WERI-Rb-1 (cell line): ENCODE measurements at regions not wholly inside any gene's neighbourhood (a gene's known extent, or its start where the extent isn't known, plus 50 kb on each side); places are given as distances from the start of the nearest gene placed in this dataset.

Experiments used
- DNase-seq: peaks from one replicate; pipeline ENCODE4 v3.0.0-alpha.2; 2020
- H3K27ac ChIP-seq: fragments of 250-450 bp; sonication (Bioruptor Pico); 2 replicates; pipeline ENCODE4 v1.5.1; 2020; ENCODE audit warnings: mild to moderate bottlenecking, moderate library complexity
- H3K27me3 ChIP-seq: fragments of 250-450 bp; sonication (Bioruptor Pico); 2 replicates; pipeline ENCODE4 v1.5.1; 2021; ENCODE audit warnings: mild to moderate bottlenecking, low read depth, moderate library complexity; ENCODE audit not compliant: insufficient read depth, severe bottlenecking
- H3K36me3 ChIP-seq: fragments of 250-450 bp; sonication (Bioruptor Pico); 2 replicates; pipeline ENCODE4 v1.5.1; 2020; ENCODE audit warnings: mild to moderate bottlenecking, moderate library complexity
- H3K4me3 ChIP-seq: 2 replicates; pipeline ENCODE4 v1.5.1; 2011; ENCODE audit warnings: low read depth, mild to moderate bottlenecking, control low read depth, low read length
- H3K9me3 ChIP-seq: fragments of 250-450 bp; sonication (Bioruptor Pico); 2 replicates; pipeline ENCODE4 v1.5.1; 2021; ENCODE audit warnings: mild to moderate bottlenecking, moderate library complexity; ENCODE audit not compliant: severe bottlenecking
- CTCF ChIP-seq: IDR thresholded peaks from 2 replicates; pipeline ENCODE4 v1.5.1; 2011; ENCODE audit warnings: low read depth, mild to moderate bottlenecking, control low read depth, inconsistent platforms, low read length

GRCh38 chr10:3943695-3944257, 158.8 kb upstream of the KLF6 start:
- no peak overlapping the region for H3K4me3 ChIP-seq
- DNase-seq, result no peak
- no peaks in the 10 kb centered on the region for H3K36me3 ChIP-seq
- no peak for TF ChIP-seq CTCF
- H3K9me3 ChIP-seq, result no peaks in the 10 kb centered on the region
- H3K27ac ChIP-seq, result no peak overlapping the region
- H3K27me3 ChIP-seq, result no peaks in the 10 kb centered on the region

- Histone ChIP-seq H3K27ac (no peak overlapping the region), H3K4me3 (no peak overlapping the region), H3K36me3 (no peaks in the 10 kb centered on the region), H3K27me3 (no peaks in the 10 kb centered on the region), H3K9me3 (no peaks in the 10 kb centered on the region)
- DNase-seq, result no peak
- TF ChIP-seq CTCF, result no peak
Measured at GRCh38 chr10:3942937-3943489, 158.0 kb upstream of the KLF6 start.

- no peak for TF ChIP-seq CTCF
- no peak for DNase-seq
- H3K27ac ChIP-seq, result no peak overlapping the region
Measured at GRCh38 chr10:3941676-3942075, 156.7 kb upstream of the KLF6 start.

GRCh38 chr10:3936422-3937040, 151.5 kb upstream of the KLF6 start:
- Histone ChIP-seq H3K27me3 (no peaks in the 10 kb centered on the region), H3K36me3 (no peaks in the 10 kb centered on the region), H3K9me3 (no peaks in the 10 kb centered on the region), H3K27ac (no peak overlapping the region), H3K4me3 (no peak overlapping the region)
- TF ChIP-seq CTCF, result no peak
- no peak for DNase-seq

More at GRCh38 chr10:3941676-3942075, 156.7 kb upstream of the KLF6 start:
- H3K27me3 ChIP-seq, result no peaks in the 10 kb centered on the region
- H3K9me3 ChIP-seq, result no peaks in the 10 kb centered on the region
- H3K36me3 ChIP-seq, result no peaks in the 10 kb centered on the region
- no peak overlapping the region for H3K4me3 ChIP-seq

- no peak for DNase-seq
- H3K27ac ChIP-seq, result no peak overlapping the region
- H3K9me3 ChIP-seq, result no peaks in the 10 kb centered on the region
- TF ChIP-seq CTCF, result no peak
- H3K36me3 ChIP-seq, result no peaks in the 10 kb centered on the region
- H3K27me3 ChIP-seq, result no peaks in the 10 kb centered on the region
- H3K4me3 ChIP-seq, result no peak overlapping the region
Measured at GRCh38 chr10:3935933-3936359, 150.9 kb upstream of the KLF6 start.
